ENCODE measurements at regions not wholly inside any gene's neighbourhood (a gene's known extent, or its start where the extent isn't known, plus 50 kb on each side); places are given as distances from the start of the nearest gene placed in this dataset.

DNA sequence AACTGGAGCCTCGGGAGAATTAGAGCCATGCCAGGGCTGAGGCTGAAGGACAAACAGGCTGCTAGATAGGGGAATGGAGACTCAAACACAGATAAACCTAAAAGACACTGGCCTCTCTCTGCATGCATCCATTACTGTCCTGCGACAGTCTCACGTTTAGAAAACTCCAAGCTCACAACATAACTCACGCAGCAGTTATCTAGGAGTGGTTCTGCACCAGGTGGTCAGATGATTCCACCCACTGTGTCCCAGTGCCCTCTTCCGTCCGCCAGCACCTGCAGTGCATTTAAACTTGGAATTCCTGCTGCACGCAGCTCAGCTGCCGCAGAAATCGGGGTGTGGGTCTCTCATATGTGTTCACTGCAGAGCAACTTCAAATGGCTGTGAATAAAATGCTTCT, 272.6 kb upstream of the IRX2 start:
- H3K27ac ChIP-seq (ENCODE audit: low read length in 2 of 2), result no peak overlapping the region
- no peak for TF ChIP-seq EZH2 (IDR thresholded peaks at IDR 0.05; ENCODE audit: borderline replicate concordance, insufficient read depth, low read depth, low read length, poor library complexity, severe bottlenecking)
- TF ChIP-seq, protein P1, sequence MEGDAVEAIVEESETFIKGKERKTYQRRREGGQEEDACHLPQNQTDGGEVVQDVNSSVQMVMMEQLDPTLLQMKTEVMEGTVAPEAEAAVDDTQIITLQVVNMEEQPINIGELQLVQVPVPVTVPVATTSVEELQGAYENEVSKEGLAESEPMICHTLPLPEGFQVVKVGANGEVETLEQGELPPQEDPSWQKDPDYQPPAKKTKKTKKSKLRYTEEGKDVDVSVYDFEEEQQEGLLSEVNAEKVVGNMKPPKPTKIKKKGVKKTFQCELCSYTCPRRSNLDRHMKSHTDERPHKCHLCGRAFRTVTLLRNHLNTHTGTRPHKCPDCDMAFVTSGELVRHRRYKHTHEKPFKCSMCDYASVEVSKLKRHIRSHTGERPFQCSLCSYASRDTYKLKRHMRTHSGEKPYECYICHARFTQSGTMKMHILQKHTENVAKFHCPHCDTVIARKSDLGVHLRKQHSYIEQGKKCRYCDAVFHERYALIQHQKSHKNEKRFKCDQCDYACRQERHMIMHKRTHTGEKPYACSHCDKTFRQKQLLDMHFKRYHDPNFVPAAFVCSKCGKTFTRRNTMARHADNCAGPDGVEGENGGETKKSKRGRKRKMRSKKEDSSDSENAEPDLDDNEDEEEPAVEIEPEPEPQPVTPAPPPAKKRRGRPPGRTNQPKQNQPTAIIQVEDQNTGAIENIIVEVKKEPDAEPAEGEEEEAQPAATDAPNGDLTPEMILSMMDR (IDR thresholded peaks at IDR 0.05), result no peak
- CTCF ChIA-PET, result no interaction called here
- no peaks in the 10 kb centered on the region for H3K27me3 ChIP-seq (replicated peaks in 1 of 4; ENCODE audit: control extremely low read depth in 1 of 4, control insufficient read depth in 3 of 4, insufficient read depth in 4 of 4, low read length in 3 of 4)
- H3K9me3 Mint-ChIP-seq (ENCODE audit: insufficient read depth), result no peaks in the 10 kb centered on the region
- no peaks in the 10 kb centered on the region for H3K27me3 Mint-ChIP-seq
- POLR2A ChIA-PET, result no interaction called here
- no peak overlapping the region for H3K4me3 Mint-ChIP-seq
- H3K4me1 ChIP-seq (ENCODE audit: control insufficient read depth in 2 of 2, insufficient read depth in 2 of 2, low read length in 2 of 2), result no peaks in the 10 kb centered on the region
- no peaks in the 10 kb centered on the region for H3K36me3 ChIP-seq (replicated peaks in 1 of 2; ENCODE audit: control extremely low read depth in 1 of 2, control insufficient read depth in 1 of 2, extremely low read depth in 1 of 2, insufficient read depth in 2 of 2, low read length in 1 of 2)
- H3K4me1 Mint-ChIP-seq, result no peaks in the 10 kb centered on the region
- H3K4me2 ChIP-seq (replicated peaks; ENCODE audit: low read depth, low read length, poor library complexity, severe bottlenecking), result no peak overlapping the region
- H3K9ac ChIP-seq (ENCODE audit: low read length), result no peak overlapping the region
- H4K20me1 ChIP-seq (ENCODE audit: control insufficient read depth, insufficient read depth, low read length, poor library complexity, severe bottlenecking), result no peaks in the 10 kb centered on the region
- intact Hi-C loops (cut with micrococcal nuclease), result no loop called here
- 94% methylated on average over 9 of the region's 9 CpGs for WGBS (ENCODE audit: insufficient coverage)
- ATAC-seq (ENCODE audit: low read depth), result no peak
- no peak overlapping the region for H3K27ac Mint-ChIP-seq
- H2AFZ ChIP-seq (ENCODE audit: insufficient read depth, low read depth, low read length, poor library complexity, severe bottlenecking), result no peak overlapping the region
- H3K79me2 ChIP-seq (ENCODE audit: control insufficient read depth, insufficient read depth, low read length), result no peaks in the 10 kb centered on the region
- H3K9me3 ChIP-seq (ENCODE audit: control extremely low read depth in 1 of 3, control insufficient read depth in 2 of 3, insufficient read depth in 1 of 3, low read length in 2 of 3), result peaks cover 0 to 41% (median 0%) of the 10 kb centered on the region in 3 donors
- no peak overlapping the region for H3K4me3 ChIP-seq (ENCODE audit: control extremely low read depth in 1 of 5, extremely low read depth in 1 of 5, insufficient read depth in 1 of 5, low read depth in 2 of 5, low read length in 4 of 5)
- no peak for DNase-seq

DNA sequence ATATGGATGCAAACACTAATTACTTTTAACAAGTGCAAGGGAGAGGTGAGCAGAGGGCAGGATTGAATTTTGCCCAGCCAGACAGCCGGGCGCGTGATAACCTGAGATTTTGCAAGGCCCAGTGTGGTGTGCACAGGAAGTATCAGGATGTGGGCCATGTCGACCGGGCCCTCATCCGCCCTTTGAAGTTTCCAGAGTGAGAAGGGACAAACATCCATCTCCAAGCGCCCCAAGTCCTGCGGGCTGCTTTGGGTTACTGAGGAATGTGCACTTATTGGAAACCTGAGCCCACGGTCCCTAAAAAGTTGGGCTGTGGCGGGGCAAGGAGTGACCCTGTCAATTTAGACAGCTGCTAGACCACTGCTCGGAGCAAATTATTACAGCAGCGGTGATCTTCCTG, 272.2 kb upstream of the IRX2 start:
- CTCF ChIA-PET, result no interaction called here
- Histone ChIP-seq H3K4me3 (ENCODE audit: control extremely low read depth in 1 of 5, extremely low read depth in 1 of 5, insufficient read depth in 1 of 5, low read depth in 2 of 5, low read length in 4 of 5) (no peak overlapping the region), H3K9ac (ENCODE audit: low read length) (no peak overlapping the region), H3K79me2 (ENCODE audit: control insufficient read depth, insufficient read depth, low read length) (no peaks in the 10 kb centered on the region), H3K27me3 (replicated peaks in 1 of 4; ENCODE audit: control extremely low read depth in 1 of 4, control insufficient read depth in 3 of 4, insufficient read depth in 4 of 4, low read length in 3 of 4) (no peaks in the 10 kb centered on the region), H3K9me3 (ENCODE audit: control extremely low read depth in 1 of 3, control insufficient read depth in 2 of 3, insufficient read depth in 1 of 3, low read length in 2 of 3) (peaks cover 0 to 39% (median 0%) of the 10 kb centered on the region in 3 donors), H3K36me3 (replicated peaks in 1 of 2; ENCODE audit: control extremely low read depth in 1 of 2, control insufficient read depth in 1 of 2, extremely low read depth in 1 of 2, insufficient read depth in 2 of 2, low read length in 1 of 2) (no peaks in the 10 kb centered on the region), H2AFZ (ENCODE audit: insufficient read depth, low read depth, low read length, poor library complexity, severe bottlenecking) (no peak overlapping the region), H3K4me1 (ENCODE audit: control insufficient read depth in 2 of 2, insufficient read depth in 2 of 2, low read length in 2 of 2) (no peaks in the 10 kb centered on the region), H3K27ac (ENCODE audit: low read length in 2 of 2) (no peak overlapping the region), H3K4me2 (replicated peaks; ENCODE audit: low read depth, low read length, poor library complexity, severe bottlenecking) (no peak overlapping the region), H4K20me1 (ENCODE audit: control insufficient read depth, insufficient read depth, low read length, poor library complexity, severe bottlenecking) (no peaks in the 10 kb centered on the region)
- H3K9me3 Mint-ChIP-seq (ENCODE audit: insufficient read depth), result no peaks in the 10 kb centered on the region
- WGBS (ENCODE audit: insufficient coverage), result 88% methylated on average over 12 of the region's 12 CpGs
- ATAC-seq (ENCODE audit: low read depth) (no peak), DNase-seq (no peak)
- POLR2A ChIA-PET, result no interaction called here
- no peaks in the 10 kb centered on the region for H3K27me3 Mint-ChIP-seq
- no peak overlapping the region for H3K27ac Mint-ChIP-seq
- no peak for TF ChIP-seq EZH2 (IDR thresholded peaks at IDR 0.05; ENCODE audit: borderline replicate concordance, insufficient read depth, low read depth, low read length, poor library complexity, severe bottlenecking)
- TF ChIP-seq, protein P1 (IDR thresholded peaks at IDR 0.05), result no peak
- intact Hi-C loops (cut with micrococcal nuclease), result no loop called here
- H3K4me3 Mint-ChIP-seq, result no peak overlapping the region
- no peaks in the 10 kb centered on the region for H3K4me1 Mint-ChIP-seq
